RWPE2 (cell line): ENCODE measurements at regions not wholly inside any gene's neighbourhood (a gene's known extent, or its start where the extent isn't known, plus 50 kb on each side); places are given as distances from the start of the nearest gene placed in this dataset.

ENCODE experiments used
- ATAC-seq: fragments of 200-7000 bp; cut with Tn5 transposase; 3 replicates; pipeline ENCODE4 v1.9.1; 2021; ENCODE audit warnings: low read depth
- DNase-seq: peaks from one replicate; pipeline ENCODE4 v3.0.0-alpha.2; 2020; ENCODE audit warnings: low spot score
- H3K27ac ChIP-seq: fragments of 450-650 bp; 2 replicates; pipeline ENCODE4 v1.5.1; 2017; ENCODE audit warnings: mild to moderate bottlenecking; ENCODE audit not compliant: poor library complexity, severe bottlenecking
- H3K27me3 ChIP-seq: fragments of 250-450 bp; sonication (Bioruptor Pico); 2 replicates; pipeline ENCODE4 v1.5.1; 2021; ENCODE audit warnings: mild to moderate bottlenecking, moderate library complexity; ENCODE audit not compliant: insufficient read depth, poor library complexity, severe bottlenecking
- H3K36me3 ChIP-seq: fragments of 250-450 bp; sonication (Bioruptor Pico); 2 replicates; pipeline ENCODE4 v1.5.1; 2020; ENCODE audit warnings: low read depth, mild to moderate bottlenecking, moderate library complexity
- H3K4me1 ChIP-seq: fragments of 250-450 bp; sonication (Bioruptor Pico); 2 replicates; pipeline ENCODE4 v1.5.1; 2021; ENCODE audit warnings: mild to moderate bottlenecking, moderate library complexity; ENCODE audit not compliant: insufficient read depth, poor library complexity, severe bottlenecking
- H3K4me3 ChIP-seq: fragments of 250-450 bp; sonication (Bioruptor Pico); 2 replicates; pipeline ENCODE4 v1.5.1; 2021; ENCODE audit warnings: mild to moderate bottlenecking, moderate library complexity; ENCODE audit not compliant: severe bottlenecking
- H3K9me3 ChIP-seq: fragments of 250-450 bp; sonication (Bioruptor Pico); 2 replicates; pipeline ENCODE4 v1.5.1; 2021; ENCODE audit warnings: mild to moderate bottlenecking, moderate library complexity; ENCODE audit not compliant: severe bottlenecking
- TF ChIP-seq, protein P1 (sequence below): fragments of 450-650 bp; IDR thresholded peaks from one replicate; pipeline ENCODE4 v1.5.1; 2017; ENCODE audit warnings: mild to moderate bottlenecking, moderate library complexity; ENCODE audit not compliant: poor library complexity, severe bottlenecking

DNA sequence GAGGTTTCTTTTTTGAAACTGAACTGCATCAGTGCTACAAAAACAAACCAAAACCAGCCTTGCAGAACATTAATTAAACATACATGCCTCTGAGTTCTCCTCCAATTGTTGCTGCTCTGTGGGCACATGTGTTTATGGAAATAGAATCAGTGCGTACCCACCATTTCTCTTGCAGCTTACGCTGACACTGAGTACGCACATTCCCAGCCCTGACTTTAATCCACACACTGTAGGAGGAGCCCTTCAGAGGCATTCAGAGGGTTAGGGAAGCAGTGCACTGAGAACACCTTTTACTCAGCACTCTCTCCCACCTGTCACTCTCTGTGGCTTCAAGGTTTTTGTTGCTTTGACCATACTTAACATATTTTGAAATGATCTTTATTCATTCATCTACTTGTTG, 250.5 kb upstream of the PWP1 start:
- peaks cover 24% of the 10 kb centered on the region for H3K4me1 ChIP-seq
- no peaks in the 10 kb centered on the region for H3K36me3 ChIP-seq
- TF ChIP-seq, protein P1, sequence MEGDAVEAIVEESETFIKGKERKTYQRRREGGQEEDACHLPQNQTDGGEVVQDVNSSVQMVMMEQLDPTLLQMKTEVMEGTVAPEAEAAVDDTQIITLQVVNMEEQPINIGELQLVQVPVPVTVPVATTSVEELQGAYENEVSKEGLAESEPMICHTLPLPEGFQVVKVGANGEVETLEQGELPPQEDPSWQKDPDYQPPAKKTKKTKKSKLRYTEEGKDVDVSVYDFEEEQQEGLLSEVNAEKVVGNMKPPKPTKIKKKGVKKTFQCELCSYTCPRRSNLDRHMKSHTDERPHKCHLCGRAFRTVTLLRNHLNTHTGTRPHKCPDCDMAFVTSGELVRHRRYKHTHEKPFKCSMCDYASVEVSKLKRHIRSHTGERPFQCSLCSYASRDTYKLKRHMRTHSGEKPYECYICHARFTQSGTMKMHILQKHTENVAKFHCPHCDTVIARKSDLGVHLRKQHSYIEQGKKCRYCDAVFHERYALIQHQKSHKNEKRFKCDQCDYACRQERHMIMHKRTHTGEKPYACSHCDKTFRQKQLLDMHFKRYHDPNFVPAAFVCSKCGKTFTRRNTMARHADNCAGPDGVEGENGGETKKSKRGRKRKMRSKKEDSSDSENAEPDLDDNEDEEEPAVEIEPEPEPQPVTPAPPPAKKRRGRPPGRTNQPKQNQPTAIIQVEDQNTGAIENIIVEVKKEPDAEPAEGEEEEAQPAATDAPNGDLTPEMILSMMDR: no peak
- no peaks in the 10 kb centered on the region for H3K27me3 ChIP-seq
- DNase-seq (no peak), ATAC-seq (no peak)
- no peaks in the 10 kb centered on the region for H3K9me3 ChIP-seq
- H3K4me3 ChIP-seq: no peak overlapping the region
- peak overlapping the region; percentile 69 for H3K27ac ChIP-seq

DNA sequence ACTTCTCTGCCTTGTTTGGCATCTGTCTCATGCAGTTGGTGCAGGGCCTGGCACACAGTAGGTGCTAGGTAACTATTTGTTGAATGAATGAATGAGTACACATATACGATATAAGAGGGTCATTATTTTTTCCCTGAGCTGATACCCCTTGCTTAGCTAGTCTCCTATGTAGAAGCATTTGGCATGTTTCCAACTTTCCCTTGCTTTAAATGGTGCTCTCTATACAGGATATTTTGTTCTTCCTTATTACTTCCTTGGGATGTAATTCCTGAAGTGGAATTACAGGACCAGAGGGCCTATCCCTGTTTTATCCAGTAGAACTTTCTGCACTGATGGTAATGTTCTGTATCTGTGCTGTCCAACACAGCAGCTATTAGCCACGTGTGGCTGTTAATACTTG, 250.1 kb upstream of the PWP1 start:
- Histone ChIP-seq H3K27me3 (no peaks in the 10 kb centered on the region), H3K27ac (peak overlapping the region; percentile 69), H3K9me3 (no peaks in the 10 kb centered on the region), H3K4me3 (no peak overlapping the region), H3K4me1 (peaks cover 24% of the 10 kb centered on the region), H3K36me3 (no peaks in the 10 kb centered on the region)
- ATAC-seq (no peak), DNase-seq (no peak)
- TF ChIP-seq, protein P1: no peak

DNA sequence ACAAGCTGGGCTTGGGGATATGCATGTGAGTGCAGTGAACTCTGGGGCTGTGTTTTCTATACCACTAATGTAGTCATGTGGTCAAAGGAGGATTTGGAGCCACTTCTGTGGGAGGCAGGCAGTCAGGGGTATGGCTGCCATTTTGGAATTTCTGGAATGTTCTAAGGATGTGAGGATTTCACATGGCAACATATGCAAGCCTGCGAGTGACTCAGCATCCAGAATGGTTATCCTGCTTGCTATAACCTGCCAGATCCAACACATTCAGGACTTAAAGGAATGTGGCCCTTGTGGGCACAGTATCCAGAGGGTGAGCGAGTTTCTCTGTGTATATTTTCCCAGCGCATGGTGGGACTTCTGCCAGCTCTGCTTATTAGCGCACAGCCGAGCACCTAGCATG, 249.2 kb upstream of the PWP1 start:
- Histone ChIP-seq H3K36me3 (no peaks in the 10 kb centered on the region), H3K4me1 (peaks cover 24% of the 10 kb centered on the region), H3K4me3 (no peak overlapping the region), H3K27ac (peak overlapping the region; percentile 69), H3K9me3 (no peaks in the 10 kb centered on the region), H3K27me3 (no peaks in the 10 kb centered on the region)
- DNase-seq (peak; percentile 87), ATAC-seq (peak; percentile 95)
- TF ChIP-seq, protein P1: no peak

DNA sequence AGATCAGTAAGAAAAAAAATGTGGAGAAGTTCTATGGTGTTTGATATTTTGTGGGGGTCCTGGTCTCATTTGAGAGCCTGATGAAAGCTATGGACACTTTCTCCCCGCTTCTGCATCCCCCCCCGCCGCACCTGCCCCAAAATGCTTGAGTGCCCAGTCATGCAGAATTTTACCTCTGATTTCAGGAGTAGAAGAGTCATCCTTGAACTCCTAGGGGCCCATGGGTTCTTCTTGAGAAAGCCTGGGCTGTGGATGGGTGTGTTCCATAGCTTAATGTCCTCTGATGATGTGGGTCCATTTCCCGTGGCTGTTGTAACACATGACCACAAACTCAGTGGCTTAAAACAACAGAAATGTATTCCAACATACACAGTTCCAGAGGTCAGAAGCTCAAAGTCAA, 248.8 kb upstream of the PWP1 start:
- TF ChIP-seq, protein P1: no peak
- no peak overlapping the region for H3K4me3 ChIP-seq
- DNase-seq: no peak
- ATAC-seq: peak; percentile 37; the same call in 2 of the 3 replicates
- H3K4me1 ChIP-seq: peaks cover 24% of the 10 kb centered on the region
- peak overlapping the region; percentile 69 for H3K27ac ChIP-seq
- no peaks in the 10 kb centered on the region for H3K36me3 ChIP-seq
- H3K27me3 ChIP-seq: no peaks in the 10 kb centered on the region
- no peaks in the 10 kb centered on the region for H3K9me3 ChIP-seq

DNA sequence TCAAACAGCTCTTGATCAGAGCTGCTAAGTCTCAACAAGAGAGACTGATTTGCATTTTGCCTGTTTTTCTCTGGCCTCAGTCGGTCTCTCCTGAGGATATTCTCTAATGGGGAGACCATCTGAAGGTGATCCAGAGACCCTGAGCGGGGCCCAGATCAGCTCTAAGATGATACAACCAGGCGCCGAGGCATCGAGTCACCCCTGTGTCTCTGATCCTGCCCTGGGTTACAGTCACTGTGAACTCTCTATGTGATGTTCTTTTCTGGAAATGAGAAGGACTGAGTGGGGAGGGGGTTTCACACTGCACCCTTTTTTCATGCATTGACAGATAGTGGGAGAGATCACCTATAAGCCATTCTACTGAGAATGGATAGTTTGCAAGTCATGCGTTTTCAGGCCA, 247.6 kb upstream of the PWP1 start:
- TF ChIP-seq, protein P1: no peak
- Histone ChIP-seq H3K4me3 (no peak overlapping the region), H3K4me1 (peaks cover 24% of the 10 kb centered on the region), H3K27ac (no peak overlapping the region), H3K9me3 (no peaks in the 10 kb centered on the region), H3K36me3 (no peaks in the 10 kb centered on the region), H3K27me3 (no peaks in the 10 kb centered on the region)
- DNase-seq (no peak), ATAC-seq (no peak)
